ENCODE measurements at regions not wholly inside any gene's neighbourhood (a gene's known extent, or its start where the extent isn't known, plus 50 kb on each side); places are given as distances from the start of the nearest gene placed in this dataset.

GRCh38 chr9:28774433-28775235, 1201.4 kb upstream of the C9orf72 start:
- DNase-seq = no peak

DNA sequence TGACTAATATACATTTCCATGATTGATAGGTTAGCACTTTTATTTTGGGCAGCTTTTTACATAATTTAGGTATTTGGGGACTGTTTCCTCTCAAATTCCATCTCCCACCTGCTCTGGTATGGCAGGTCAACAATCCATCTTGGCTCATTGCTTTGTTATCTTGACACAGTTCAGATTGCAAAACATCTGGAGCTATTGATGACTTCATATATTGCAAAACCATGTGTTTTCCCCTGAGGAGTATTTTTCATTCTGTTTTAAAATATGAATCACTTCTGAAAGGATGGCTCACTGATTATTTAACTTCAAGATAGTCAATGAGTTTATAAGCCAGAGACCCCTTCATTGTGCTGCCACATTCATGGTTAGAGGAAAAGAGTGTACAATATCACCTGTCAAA, 1206.0 kb upstream of the C9orf72 start:
- DNase-seq = no peak

GRCh38 chr9:28781481-28781880, 1208.2 kb upstream of the C9orf72 start:
- no peak for DNase-seq

DNA sequence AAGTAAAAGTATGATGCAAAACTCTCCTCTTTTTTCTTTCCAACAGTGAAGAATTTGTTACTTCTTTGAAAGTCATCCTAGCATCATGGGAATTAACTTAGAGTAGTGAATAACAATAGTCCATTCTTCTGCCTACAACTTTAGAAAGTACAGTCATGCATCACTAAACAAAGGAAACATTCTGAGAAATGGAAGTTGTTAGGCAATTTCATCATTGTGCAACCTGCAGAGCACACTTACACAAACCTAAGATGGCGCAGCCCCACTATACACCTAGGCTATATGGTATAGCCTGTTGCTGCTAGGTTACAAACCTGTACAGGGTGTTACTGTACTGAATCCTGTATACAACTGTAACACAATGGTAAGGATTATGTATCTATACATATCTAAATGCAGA, 1209.3 kb upstream of the C9orf72 start:
- no peak for DNase-seq

DNA sequence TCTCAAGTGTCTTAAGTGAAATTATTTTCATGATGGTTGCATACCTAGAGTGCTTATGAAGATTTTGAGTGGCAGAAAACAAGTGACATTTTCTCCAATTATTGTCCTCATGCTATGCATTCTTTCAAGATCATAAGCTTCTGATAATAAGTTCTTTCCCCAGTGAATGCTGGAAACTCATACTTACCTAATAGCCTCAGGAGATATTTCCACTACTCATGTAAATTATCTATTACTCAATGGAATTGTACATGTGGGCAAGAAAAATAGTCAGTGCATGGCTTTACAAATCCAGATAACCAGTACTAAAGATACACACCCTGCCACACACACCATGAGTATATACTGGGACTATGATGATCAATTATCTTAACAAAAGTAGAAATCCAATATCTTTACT, 1219.4 kb upstream of the C9orf72 start:
- no peak for DNase-seq

DNA sequence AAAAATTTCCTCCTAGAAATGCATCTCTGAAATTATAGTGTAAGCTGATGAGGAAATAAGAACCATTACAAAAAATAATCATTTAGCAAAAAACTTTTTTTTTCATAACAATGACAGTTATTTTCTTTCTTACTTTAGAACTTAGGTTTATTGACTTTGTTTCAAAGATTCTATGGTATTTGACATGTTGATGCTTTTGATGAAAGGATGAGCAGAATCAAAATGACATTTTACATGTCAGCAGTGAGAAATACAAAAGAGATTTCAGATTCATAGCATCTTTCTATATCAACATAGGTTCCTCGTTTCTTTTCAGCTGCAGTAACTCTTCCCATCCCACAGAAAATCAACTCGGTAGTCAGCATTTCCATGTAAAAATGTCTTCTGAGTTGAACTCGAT, 1226.6 kb upstream of the C9orf72 start:
- no peak for DNase-seq

DNA sequence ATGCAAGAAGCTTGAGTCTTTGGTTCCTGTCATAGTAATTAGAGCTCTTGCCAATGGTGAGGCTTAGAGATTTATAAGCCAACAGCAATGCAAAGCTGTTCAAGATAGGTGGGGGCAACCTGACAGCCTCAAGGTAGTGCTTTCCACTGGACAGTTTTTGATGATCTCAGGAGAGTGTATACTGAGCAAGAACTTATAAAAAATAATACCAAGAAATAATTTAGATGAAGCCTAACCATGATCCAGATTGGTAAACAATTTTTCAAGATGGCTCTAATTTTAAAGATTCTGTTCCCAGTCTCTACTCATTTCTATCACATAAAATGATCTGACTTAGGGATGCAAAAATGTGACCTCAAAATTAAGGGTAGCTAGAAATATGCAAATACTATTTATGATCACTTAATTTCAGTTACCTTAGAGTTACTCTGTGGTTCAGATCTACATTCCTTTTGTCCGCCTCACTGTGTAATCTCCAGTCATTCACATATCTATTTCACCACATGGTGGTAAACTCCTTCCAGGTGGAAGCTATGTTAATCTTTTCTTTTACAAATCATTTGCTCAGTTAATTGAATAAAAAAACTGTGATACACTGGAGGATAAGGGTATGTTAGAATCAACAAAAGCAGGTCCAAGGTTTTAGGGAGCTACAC, 1228.0 kb upstream of the C9orf72 start:
- no peak for DNase-seq

DNA sequence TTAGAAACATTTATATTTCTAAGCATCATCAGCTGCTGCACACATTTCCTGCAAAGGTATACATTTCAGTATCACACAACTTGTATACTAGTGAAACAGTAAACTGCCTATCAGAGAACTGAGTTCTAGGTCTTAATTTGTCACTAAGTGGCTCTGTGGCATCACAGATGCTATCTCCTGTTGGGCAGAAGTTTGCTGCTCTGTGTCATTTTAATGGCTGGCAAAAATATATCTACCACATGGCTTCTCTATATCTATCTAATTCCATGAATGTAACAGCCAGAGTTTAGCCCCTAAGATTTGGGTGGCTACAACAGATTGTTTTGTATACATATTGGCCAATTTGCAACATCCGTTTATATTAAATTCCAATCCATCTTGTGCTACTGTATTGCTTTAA, 1231.9 kb upstream of the C9orf72 start:
- DNase-seq = no peak

- DNase-seq = no peak
Observed at GRCh38 chr9:28808042-28808441, 1234.8 kb upstream of the C9orf72 start.

- no peak for DNase-seq
Observed at GRCh38 chr9:28810388-28811075, 1237.3 kb upstream of the C9orf72 start.

- no peak for DNase-seq
Observed at GRCh38 chr9:28820741-28821140, 1247.5 kb upstream of the C9orf72 start.

GRCh38 chr9:28821240-28821639, 1248.0 kb upstream of the C9orf72 start:
- DNase-seq = no peak

DNA sequence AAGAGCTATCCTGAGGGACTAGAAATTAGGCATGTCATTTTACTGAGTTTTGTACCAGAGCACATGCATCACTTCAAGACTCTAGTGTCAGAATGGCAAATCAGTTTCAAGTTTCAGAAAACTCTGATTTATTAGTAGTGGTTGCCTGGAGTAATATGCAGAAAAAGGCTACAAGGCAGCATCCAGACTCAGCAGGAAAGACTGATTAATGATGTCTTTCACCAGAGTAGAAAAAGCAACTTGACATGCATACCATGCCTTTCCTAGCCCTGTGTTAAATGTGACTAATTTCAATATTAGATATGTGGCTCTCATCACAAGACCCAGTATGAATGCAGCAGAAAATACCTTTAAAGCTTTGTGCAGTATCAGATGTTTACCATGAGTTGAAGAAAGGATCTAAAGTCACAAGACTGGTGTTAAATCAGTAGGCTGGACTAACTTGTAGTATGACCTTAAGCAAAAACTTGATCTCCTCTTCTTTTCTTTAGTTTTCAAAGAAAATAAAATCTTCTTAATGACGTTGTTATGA, 1251.2 kb upstream of the C9orf72 start:
- DNase-seq = no peak

DNA sequence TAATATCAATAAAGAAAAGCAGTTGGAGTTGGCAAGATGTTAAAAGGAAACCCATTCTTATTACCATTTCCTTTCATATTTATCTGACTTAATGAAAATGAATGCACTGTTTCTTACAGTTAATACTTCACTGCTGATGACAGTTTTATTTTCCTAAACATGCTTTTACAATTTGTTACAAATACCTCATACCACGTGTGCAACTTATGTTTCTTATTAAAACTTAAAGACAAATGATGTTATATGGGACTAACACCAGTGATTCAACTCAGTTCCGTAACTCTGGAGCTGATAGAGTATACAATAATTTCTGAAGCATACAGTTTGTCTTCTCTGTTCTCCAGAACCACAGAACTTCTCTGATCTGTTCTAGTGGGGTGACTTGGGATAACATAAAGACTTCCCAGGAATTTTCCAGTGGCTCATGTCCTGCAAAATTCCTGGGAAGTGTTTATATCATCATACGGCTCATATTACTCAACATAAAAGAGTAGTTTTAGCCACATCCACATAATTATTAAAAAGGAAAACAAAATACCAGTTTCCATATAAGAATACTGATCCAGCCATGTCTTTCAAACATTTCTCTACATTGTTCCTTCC, 1259.0 kb upstream of the C9orf72 start:
- DNase-seq = no peak

DNA sequence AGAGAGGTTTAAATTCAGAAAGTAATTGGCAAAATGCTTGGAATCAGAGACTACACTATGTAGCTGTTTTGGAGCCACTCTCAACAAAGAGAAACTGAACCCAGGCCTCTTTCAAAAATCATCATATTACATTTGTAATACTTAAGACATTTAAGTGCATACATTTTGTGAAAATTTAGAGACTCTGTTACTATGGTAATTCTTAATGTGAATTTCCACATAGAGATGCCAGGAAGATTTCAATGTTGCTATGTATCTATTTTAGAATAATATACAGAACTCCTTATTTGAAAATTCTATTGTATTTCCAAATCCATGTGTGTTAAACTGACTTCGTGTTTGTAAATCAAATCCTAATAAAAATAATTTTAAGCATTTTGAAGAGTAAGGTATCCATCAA, 1260.9 kb upstream of the C9orf72 start:
- DNase-seq = no peak

- DNase-seq = no peak
Observed at GRCh38 chr9:28839778-28840430, 1266.6 kb upstream of the C9orf72 start.

DNA sequence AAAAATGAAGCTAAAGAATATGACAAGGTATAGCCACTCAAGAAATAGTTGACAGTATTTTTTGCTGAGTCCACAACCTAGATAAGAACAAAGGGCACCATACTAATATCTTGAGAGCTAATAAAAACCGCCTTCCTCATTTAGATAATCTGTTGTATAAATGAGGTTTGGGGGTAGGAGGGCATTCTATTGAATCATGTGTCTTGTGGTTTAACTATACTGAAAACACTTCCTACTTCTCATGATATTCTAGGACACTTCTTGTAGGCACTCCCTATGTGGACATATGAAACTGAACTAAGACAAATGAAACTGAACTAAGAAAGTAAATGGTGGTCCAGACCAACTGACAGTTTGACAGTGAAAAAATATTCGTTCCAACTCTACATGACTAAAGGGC, 1268.5 kb upstream of the C9orf72 start:
- DNase-seq = no peak

- no peak for DNase-seq
Observed at GRCh38 chr9:28847331-28847730, 1274.0 kb upstream of the C9orf72 start.

DNA sequence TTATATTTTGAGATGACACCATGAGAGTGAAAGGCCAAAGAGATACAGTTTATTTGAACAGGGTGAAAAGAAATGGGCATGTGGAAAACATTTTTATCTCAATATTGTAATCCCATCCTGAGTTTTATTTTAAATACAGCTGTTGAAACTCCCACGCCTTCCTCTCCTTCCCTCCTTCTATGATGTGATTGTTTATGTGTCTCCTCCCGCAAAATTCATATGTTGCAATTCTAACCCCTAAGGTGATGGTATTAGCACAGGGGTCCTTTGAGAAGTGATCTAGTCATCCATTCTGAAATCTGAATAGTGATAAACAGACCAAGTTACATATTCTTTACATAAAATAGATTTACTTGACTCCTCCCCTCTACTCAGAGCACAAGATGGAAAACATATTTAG, 1275.4 kb upstream of the C9orf72 start:
- DNase-seq = no peak

DNA sequence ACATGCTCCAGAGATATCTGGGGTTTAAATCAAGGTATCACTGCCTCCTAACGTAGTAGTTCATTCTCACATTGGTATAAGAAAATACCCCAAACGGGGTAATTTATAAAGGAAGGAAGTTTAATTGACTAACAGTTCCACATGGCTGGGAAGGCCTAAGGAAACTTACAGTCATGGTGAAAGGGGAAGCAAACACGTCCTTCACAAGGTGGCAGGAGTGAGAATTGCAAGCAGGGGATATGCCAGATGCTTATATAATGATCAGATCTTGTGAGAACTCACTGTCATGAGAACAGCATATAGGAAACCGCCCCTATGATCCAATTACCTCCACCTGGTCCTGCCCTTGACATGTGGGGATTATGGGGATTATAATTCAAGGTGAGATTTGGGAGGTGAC, 1280.2 kb upstream of the C9orf72 start:
- DNase-seq = no peak

GRCh38 chr9:28866951-28867350, 1293.7 kb upstream of the C9orf72 start:
- DNase-seq = no peak

GRCh38 chr9:28868228-28868990, 1295.1 kb upstream of the C9orf72 start:
- DNase-seq = no peak

Measured in 8988T (cell line).